CD4-positive, CD25-positive, alpha-beta regulatory T cell (primary cell): ENCODE measurements at regions not wholly inside any gene's neighbourhood (a gene's known extent, or its start where the extent isn't known, plus 50 kb on each side); places are given as distances from the start of the nearest gene placed in this dataset.

Source experiments
- ATAC-seq, 2 donors: fragments of 150-1000 bp; cut with Tn5 transposase; one replicate each; pipeline ENCODE4 v1.10.0; 2021; ENCODE audit warnings: low read depth in 2 of 2, moderate number of reproducible peaks in 2 of 2, moderate library complexity in 1 of 2
- DNase-seq, 3 donors: peaks; one replicate each; pipeline versions ENCODE4 v3.0.0 to v3.0.0-alpha.2; 2012 to 2022; ENCODE audit warnings: mixed read lengths in 1 of 3
- H3K27ac ChIP-seq: one replicate; pipeline ENCODE4 v1.7.0; 2013; ENCODE audit warnings: mild to moderate bottlenecking, low read length; ENCODE audit not compliant: insufficient read depth, poor library complexity, severe bottlenecking
- H3K27me3 ChIP-seq: one replicate; pipeline ENCODE4 v1.7.0; 2013; ENCODE audit warnings: low read length; ENCODE audit not compliant: control insufficient read depth, insufficient read depth
- H3K36me3 ChIP-seq: one replicate; pipeline ENCODE4 v1.7.0; 2013; ENCODE audit warnings: mild to moderate bottlenecking, low read length, moderate library complexity; ENCODE audit not compliant: control insufficient read depth, insufficient read depth
- H3K4me1 ChIP-seq: 2 replicates; pipeline ENCODE4 v1.7.0; 2013; ENCODE audit warnings: mild to moderate bottlenecking, low read length; ENCODE audit not compliant: insufficient read depth, control insufficient read depth, poor library complexity, severe bottlenecking
- H3K4me3 ChIP-seq: one replicate; pipeline ENCODE4 v1.7.0; 2013; ENCODE audit warnings: low read depth, mild to moderate bottlenecking, low read length, moderate library complexity
- H3K9me3 ChIP-seq, 2 experiments: 1 replicate in 1 of 2; 2 replicates in 1 of 2; pipeline ENCODE4 v1.7.0; 2013; ENCODE audit warnings: low read length in 2 of 2, mild to moderate bottlenecking in 1 of 2, moderate library complexity in 1 of 2; ENCODE audit not compliant: control insufficient read depth in 2 of 2
- H3K27ac Mint-ChIP-seq, 3 donors: one replicate each; pipeline ENCODE4 v1.8.0; 2020 to 2022; ENCODE audit warnings: mild to moderate bottlenecking in 3 of 3, mixed read lengths in 3 of 3, moderate library complexity in 2 of 3
- H3K27me3 Mint-ChIP-seq: one replicate; pipeline ENCODE4 v1.8.0; 2022; ENCODE audit warnings: mild to moderate bottlenecking, mixed read lengths
- H3K36me3 Mint-ChIP-seq: one replicate; pipeline ENCODE4 v1.8.0; 2020; ENCODE audit warnings: mixed read lengths
- H3K4me1 Mint-ChIP-seq, 4 donors: one replicate each; pipeline ENCODE4 v1.8.0; 2020 to 2022; ENCODE audit warnings: mixed read lengths in 4 of 4, mild to moderate bottlenecking in 1 of 4
- H3K4me3 Mint-ChIP-seq, 4 donors: one replicate each; pipeline ENCODE4 v1.8.0; 2020 to 2022; ENCODE audit warnings: mild to moderate bottlenecking in 4 of 4, mixed read lengths in 4 of 4, moderate library complexity in 3 of 4
- H3K9me3 Mint-ChIP-seq, 7 donors: one replicate each; pipeline ENCODE4 v1.8.0; 2020 to 2022; ENCODE audit warnings: mixed read lengths in 7 of 7, mild to moderate bottlenecking in 3 of 7, moderate library complexity in 2 of 7

DNA sequence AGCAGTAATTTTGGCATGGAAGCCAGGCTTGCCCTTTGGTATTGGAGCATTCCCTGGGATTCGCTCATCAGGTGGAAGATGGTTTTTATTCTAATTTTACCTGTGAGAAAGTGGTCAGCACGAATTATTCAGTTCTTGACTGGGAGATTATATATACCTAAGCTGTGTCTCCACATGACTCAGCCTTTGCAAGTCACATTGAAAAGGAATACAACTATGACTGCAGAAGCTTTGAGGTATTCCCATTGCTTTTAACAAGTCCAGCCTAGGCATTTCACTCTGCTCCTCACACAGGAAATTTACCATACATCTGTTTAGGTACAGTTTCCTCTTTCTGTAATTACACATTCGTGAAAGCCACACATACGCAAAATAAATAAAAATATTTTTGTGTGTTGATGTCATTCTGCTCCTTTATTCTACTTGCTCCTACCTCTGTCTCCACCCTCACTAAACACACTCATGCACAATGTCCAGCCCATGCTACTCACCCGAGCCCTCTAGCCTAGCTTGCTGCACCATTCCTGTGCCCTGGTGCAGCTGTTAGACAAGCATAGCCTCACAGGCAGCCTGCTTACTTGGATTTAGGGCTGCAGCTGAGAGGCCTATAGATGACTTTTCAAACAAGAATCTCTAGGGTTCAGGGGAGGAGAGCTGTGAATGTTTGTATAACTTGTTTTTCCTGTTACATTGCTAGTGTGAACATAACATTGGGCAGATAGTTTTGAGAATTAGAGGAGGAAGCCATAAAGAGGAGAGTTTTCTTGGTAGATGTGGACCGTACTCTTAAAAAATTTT, 504.4 kb upstream of the FAT1 start:
- no peaks in the 10 kb centered on the region for H3K36me3 ChIP-seq
- no peaks in the 10 kb centered on the region for H3K27me3 ChIP-seq
- H3K4me3 ChIP-seq, result no peak overlapping the region
- Mint-ChIP-seq H3K27ac (no peak overlapping the region), H3K4me1 (no peaks in the 10 kb centered on the region), H3K36me3 (peaks cover 4% of the 10 kb centered on the region), H3K4me3 (no peak overlapping the region), H3K27me3 (no peaks in the 10 kb centered on the region), H3K9me3 (peaks cover 0 to 22% (median 6%) of the 10 kb centered on the region in 7 donors)
- no peaks in the 10 kb centered on the region for H3K9me3 ChIP-seq
- H3K4me1 ChIP-seq, result no peaks in the 10 kb centered on the region
- no peak overlapping the region for H3K27ac ChIP-seq
- no peak for ATAC-seq
- no peak for DNase-seq

DNA sequence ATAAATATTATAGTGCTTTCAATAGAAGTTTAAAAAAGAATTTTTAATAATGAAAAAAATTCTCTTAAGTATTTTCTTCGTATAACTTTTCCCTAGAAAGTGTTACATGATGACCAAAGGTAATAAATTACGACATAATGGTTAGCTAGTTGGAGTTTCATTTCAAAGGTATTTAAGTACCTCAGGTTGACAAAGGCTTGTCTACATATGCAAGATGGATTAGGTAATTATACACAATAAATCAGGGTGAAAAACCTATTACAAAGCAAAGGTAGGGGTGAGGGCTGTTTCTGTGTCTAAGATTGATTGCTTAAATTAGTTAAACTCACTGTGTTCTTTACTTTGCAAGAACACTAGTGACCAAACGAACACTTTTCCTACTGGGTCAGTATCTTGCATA, 508.5 kb upstream of the FAT1 start:
- Histone ChIP-seq H3K27me3 (no peaks in the 10 kb centered on the region), H3K4me3 (no peak overlapping the region), H3K9me3 (no peaks in the 10 kb centered on the region), H3K36me3 (no peaks in the 10 kb centered on the region), H3K4me1 (no peaks in the 10 kb centered on the region), H3K27ac (no peak overlapping the region)
- DNase-seq (no peak), ATAC-seq (no peak)
- Mint-ChIP-seq H3K9me3 (peaks cover 0 to 18% (median 3%) of the 10 kb centered on the region in 7 donors), H3K36me3 (no peaks in the 10 kb centered on the region), H3K27me3 (no peaks in the 10 kb centered on the region), H3K27ac (no peak overlapping the region), H3K4me3 (no peak overlapping the region), H3K4me1 (no peaks in the 10 kb centered on the region)

- Histone ChIP-seq H3K27ac (no peak overlapping the region), H3K36me3 (no peaks in the 10 kb centered on the region), H3K4me3 (no peak overlapping the region), H3K9me3 (no peaks in the 10 kb centered on the region), H3K27me3 (no peaks in the 10 kb centered on the region), H3K4me1 (no peaks in the 10 kb centered on the region)
- no peak for ATAC-seq
- Mint-ChIP-seq H3K27ac (no peak overlapping the region), H3K9me3 (peaks cover 0 to 13% (median 3%) of the 10 kb centered on the region in 7 donors), H3K4me1 (no peaks in the 10 kb centered on the region), H3K4me3 (no peak overlapping the region), H3K36me3 (no peaks in the 10 kb centered on the region), H3K27me3 (no peaks in the 10 kb centered on the region)
- no peak for DNase-seq
Observed at GRCh38 chr4:187232796-187233195, 509.1 kb upstream of the FAT1 start.

GRCh38 chr4:187235456-187236170, 512.0 kb upstream of the FAT1 start:
- no peaks in the 10 kb centered on the region for H3K36me3 ChIP-seq
- Mint-ChIP-seq H3K4me1 (no peaks in the 10 kb centered on the region), H3K27ac (no peak overlapping the region), H3K9me3 (peaks cover 0 to 11% (median 5%) of the 10 kb centered on the region in 7 donors), H3K27me3 (no peaks in the 10 kb centered on the region), H3K4me3 (no peak overlapping the region), H3K36me3 (no peaks in the 10 kb centered on the region)
- DNase-seq (no peak), ATAC-seq (no peak)
- H3K4me3 ChIP-seq, result no peak overlapping the region
- no peaks in the 10 kb centered on the region for H3K27me3 ChIP-seq
- H3K9me3 ChIP-seq, result peaks cover 0 to 4% of the 10 kb centered on the region in 2 experiments
- H3K27ac ChIP-seq, result no peak overlapping the region
- H3K4me1 ChIP-seq, result no peaks in the 10 kb centered on the region

DNA sequence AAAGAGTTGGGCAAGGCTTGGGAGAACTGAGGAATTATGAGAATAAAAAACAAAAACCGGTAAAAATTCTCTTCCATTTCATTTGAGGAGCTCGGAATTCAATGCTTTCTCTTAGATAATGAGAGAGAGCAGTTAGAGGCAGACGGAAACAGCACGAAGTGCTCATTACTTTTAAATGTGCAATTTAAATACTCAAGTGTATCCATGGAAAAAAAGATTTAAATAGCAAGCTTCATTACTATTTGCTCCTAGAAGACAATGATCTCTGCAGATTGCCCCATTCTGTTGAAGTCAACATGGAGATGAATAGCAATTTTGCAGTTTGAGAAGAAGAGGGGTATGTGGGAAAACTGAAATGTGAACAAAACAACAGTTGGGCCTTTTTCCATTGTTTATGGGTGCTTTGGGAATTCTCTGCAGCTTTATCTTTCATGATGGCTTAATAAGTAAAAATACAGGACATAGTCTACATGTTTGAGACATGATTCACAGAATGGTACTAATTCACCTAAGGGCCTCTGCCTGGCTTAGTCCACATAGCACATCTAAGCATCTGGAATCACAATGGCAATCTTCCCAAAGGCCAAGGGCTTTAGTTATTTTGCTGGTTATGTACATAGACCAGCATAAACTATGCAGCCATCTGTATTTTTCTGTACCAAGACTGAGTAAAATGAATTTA, 512.7 kb upstream of the FAT1 start:
- H3K27ac ChIP-seq, result no peak overlapping the region
- peaks cover 0 to 4% of the 10 kb centered on the region in 2 experiments for H3K9me3 ChIP-seq
- DNase-seq (no peak), ATAC-seq (no peak)
- H3K27me3 Mint-ChIP-seq, result no peaks in the 10 kb centered on the region
- no peak overlapping the region for H3K4me3 ChIP-seq
- no peaks in the 10 kb centered on the region for H3K27me3 ChIP-seq
- H3K36me3 Mint-ChIP-seq, result no peaks in the 10 kb centered on the region
- H3K27ac Mint-ChIP-seq, result no peak overlapping the region
- peaks cover 0 to 7% (median 5%) of the 10 kb centered on the region in 7 donors for H3K9me3 Mint-ChIP-seq
- H3K4me3 Mint-ChIP-seq, result no peak overlapping the region
- H3K36me3 ChIP-seq, result no peaks in the 10 kb centered on the region
- no peaks in the 10 kb centered on the region for H3K4me1 ChIP-seq
- no peaks in the 10 kb centered on the region for H3K4me1 Mint-ChIP-seq

- H3K36me3 Mint-ChIP-seq, result no peaks in the 10 kb centered on the region
- H3K36me3 ChIP-seq, result no peaks in the 10 kb centered on the region
- H3K27ac ChIP-seq, result no peak overlapping the region
- H3K27me3 Mint-ChIP-seq, result no peaks in the 10 kb centered on the region
- H3K9me3 Mint-ChIP-seq, result peaks cover 3 to 21% (median 9%) of the 10 kb centered on the region in 7 donors
- no peaks in the 10 kb centered on the region for H3K27me3 ChIP-seq
- no peaks in the 10 kb centered on the region for H3K4me1 Mint-ChIP-seq
- no peak overlapping the region for H3K27ac Mint-ChIP-seq
- ATAC-seq, result no peak
- peaks cover 0 to 4% of the 10 kb centered on the region in 2 experiments for H3K9me3 ChIP-seq
- no peak overlapping the region for H3K4me3 ChIP-seq
- no peaks in the 10 kb centered on the region for H3K4me1 ChIP-seq
- no peak overlapping the region for H3K4me3 Mint-ChIP-seq
- DNase-seq, result no peak
Observed at GRCh38 chr4:187238646-187239045, 515.0 kb upstream of the FAT1 start.

DNA sequence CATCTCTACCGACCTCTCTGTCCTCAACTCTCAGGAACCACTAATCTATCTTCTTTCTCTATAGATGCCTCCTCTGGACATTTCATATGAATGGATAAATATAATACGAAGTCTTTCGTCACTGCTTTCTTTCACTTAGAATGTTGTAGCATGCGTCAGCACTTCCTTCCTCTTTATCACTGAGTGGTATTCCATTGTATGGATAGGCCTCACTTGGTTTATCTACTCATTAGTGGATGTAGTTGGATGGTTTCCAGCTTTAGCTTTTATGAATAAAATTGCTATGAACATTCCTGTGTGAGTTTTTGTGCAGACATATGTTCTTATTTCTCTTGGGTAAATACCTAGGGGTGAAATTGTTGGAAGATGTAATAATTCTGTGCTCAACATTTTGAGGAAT, 528.2 kb upstream of the FAT1 start:
- no peaks in the 10 kb centered on the region for H3K36me3 Mint-ChIP-seq
- Histone ChIP-seq H3K4me3 (no peak overlapping the region), H3K36me3 (no peaks in the 10 kb centered on the region), H3K27ac (no peak overlapping the region), H3K9me3 (no peaks in the 10 kb centered on the region), H3K4me1 (no peaks in the 10 kb centered on the region), H3K27me3 (no peaks in the 10 kb centered on the region)
- peaks cover 4 to 22% (median 7%) of the 10 kb centered on the region in 7 donors for H3K9me3 Mint-ChIP-seq
- ATAC-seq (no peak), DNase-seq (no peak)
- no peak overlapping the region for H3K4me3 Mint-ChIP-seq
- H3K4me1 Mint-ChIP-seq, result no peaks in the 10 kb centered on the region
- no peak overlapping the region for H3K27ac Mint-ChIP-seq
- H3K27me3 Mint-ChIP-seq, result no peaks in the 10 kb centered on the region
